K562 (cell line): ENCODE measurements at regions not wholly inside any gene's neighbourhood (a gene's known extent, or its start where the extent isn't known, plus 50 kb on each side); places are given as distances from the start of the nearest gene placed in this dataset.

Source experiments
- ATAC-seq: fragments of 200-7000 bp; cut with Tn5 transposase; 3 replicates; pipeline ENCODE4 v1.9.1; 2020; ENCODE audit warnings: moderate library complexity
- BruUV-seq: library from RNA; stranded (reverse); fragments of 400-500 nt; replicated peaks from 2 replicates; lab custom pipeline; 2021; lab: Mats Ljungman, UMichigan
- CTCF ChIA-PET: fragments of 300-600 bp; formaldehyde crosslinking; extraction: SDS; loops from one replicate; lab custom pipeline; 2021; ENCODE audit warnings: low intra/inter-chr PET ratio; lab: Yijun Ruan, JAX
- POLR2A ChIA-PET: fragments of 300-600, 350-650 bp; sonication (Branson Sonifier 250); formaldehyde crosslinking; extraction: SDS; loops from one replicate; lab custom pipeline; 2021; ENCODE audit warnings: antibody characterized with exemption, inconsistent platforms; lab: Yijun Ruan, JAX
- DNase-seq, 4 experiments: peaks; one replicate each; pipeline versions ENCODE4 v3.0.0 to v3.0.0-alpha.2; 2011 to 2018; ENCODE audit warnings: low spot score in 3 of 4, mixed read lengths in 3 of 4; ENCODE audit errors: extremely low read depth in 1 of 4
- FAIRE-seq: peaks from 2 replicates; lab custom pipeline; 2011; peaks lifted over from hg19 to GRCh38; lab: Jason Lieb, UNC
- H2AFZ ChIP-seq: 2 replicates; pipeline ENCODE4 v1.6.0; 2011; ENCODE audit warnings: low read depth, low read length, control low read depth, inconsistent platforms
- H3K27ac ChIP-seq: fragments of 200-600 bp; 3 replicates; pipeline ENCODE4 v1.8.0; 2011; ENCODE audit warnings: low read depth, mild to moderate bottlenecking, control low read depth, inconsistent platforms, low read length, moderate library complexity, mixed read lengths; ENCODE audit errors: extremely low read depth
- H3K27me3 ChIP-seq, 2 experiments: fragments of 300-600 bp in 1 of 2; 2 replicates in 1 of 2; 3 replicates in 1 of 2; pipeline versions ENCODE4 v1.6.0 to v1.8.0; 2011; ENCODE audit warnings: inconsistent platforms in 2 of 2, low read length in 2 of 2, mild to moderate bottlenecking in 1 of 2, mixed read lengths in 1 of 2, moderate library complexity in 1 of 2; ENCODE audit not compliant: control insufficient read depth in 2 of 2, insufficient read depth in 2 of 2
- H3K36me3 ChIP-seq: fragments of 300-600 bp; 3 replicates; pipeline ENCODE4 v1.8.0; 2011; ENCODE audit warnings: mild to moderate bottlenecking, low read length, inconsistent platforms; ENCODE audit not compliant: control insufficient read depth, insufficient read depth
- H3K4me1 ChIP-seq, 2 experiments: fragments of 200-600 bp in 1 of 2; replicated peaks in 1 of 2; 2 replicates in 1 of 2; 3 replicates in 1 of 2; pipeline versions ENCODE4 v1.5.1 to v1.8.0; 2011; ENCODE audit warnings: inconsistent platforms in 2 of 2, low read length in 2 of 2, mild to moderate bottlenecking in 1 of 2, mixed read lengths in 1 of 2, moderate library complexity in 1 of 2; ENCODE audit not compliant: control insufficient read depth in 2 of 2, insufficient read depth in 2 of 2
- H3K4me2 ChIP-seq: 2 replicates; pipeline ENCODE4 v1.6.1; 2011; ENCODE audit warnings: low read length, control low read depth, inconsistent platforms, mixed read lengths; ENCODE audit not compliant: insufficient read depth
- H3K4me3 ChIP-seq: fragments of 200-600 bp; sonication (generic), shearing (Covaris generic); 2 replicates; pipeline ENCODE4 v1.5.1; 2016; ENCODE audit warnings: control low read depth, inconsistent platforms
- H3K79me2 ChIP-seq: fragments of 200-600 bp; 3 replicates; pipeline ENCODE4 v1.8.0; 2011; ENCODE audit warnings: low read length, inconsistent platforms; ENCODE audit not compliant: control insufficient read depth, insufficient read depth
- H3K9ac ChIP-seq, 2 experiments: 2 replicates each; pipeline versions ENCODE4 v1.6.0 to v1.6.1; 2011; ENCODE audit warnings: low read depth in 2 of 2, low read length in 2 of 2, control low read depth in 1 of 2, inconsistent platforms in 1 of 2, mild to moderate bottlenecking in 1 of 2, mixed read lengths in 1 of 2; ENCODE audit not compliant: insufficient read depth in 1 of 2
- H3K9me1 ChIP-seq: one replicate; pipeline ENCODE4 v1.6.0; 2011; ENCODE audit warnings: inconsistent platforms, mild to moderate bottlenecking, low read length, moderate library complexity; ENCODE audit not compliant: control insufficient read depth, insufficient read depth
- H3K9me3 ChIP-seq: replicated peaks from 2 replicates; pipeline ENCODE4 v1.5.1; 2011; ENCODE audit warnings: low read depth, low read length, inconsistent platforms; ENCODE audit not compliant: control insufficient read depth, insufficient read depth
- H4K20me1 ChIP-seq: replicated peaks from 2 replicates; pipeline ENCODE4 v1.6.1; 2011; ENCODE audit warnings: low read length, inconsistent platforms, mixed read lengths; ENCODE audit not compliant: control insufficient read depth, insufficient read depth
- FOS ChIP-seq: IDR thresholded peaks from 3 replicates; pipeline ENCODE4 v1.6.1; 2011; ENCODE audit not compliant: insufficient read length; ENCODE audit errors: extremely low read depth
- IRF2 ChIP-seq: sonication (generic); formaldehyde crosslinking; IDR thresholded peaks from 2 replicates; pipeline ENCODE4 v1.8.1; 2022; ENCODE audit warnings: mild to moderate bottlenecking, missing genetic modification reagents
- MXD1 ChIP-seq: fragments of 250-450 bp; sonication (Bioruptor Pico); IDR thresholded peaks from 2 replicates; pipeline ENCODE4 v1.8.0; 2021; ENCODE audit warnings: borderline replicate concordance, mild to moderate bottlenecking, moderate library complexity; ENCODE audit not compliant: poor library complexity, severe bottlenecking
- ZNF41 ChIP-seq: fragments of 250-450 bp; sonication (Bioruptor Pico); conservative IDR thresholded peaks from 2 replicates; pipeline ENCODE4 v1.4.0; 2020; ENCODE audit warnings: mild to moderate bottlenecking
- ZNF511 ChIP-seq: sonication (generic); formaldehyde crosslinking; IDR thresholded peaks from 2 replicates; pipeline ENCODE4 v1.8.0; 2022; ENCODE audit warnings: mild to moderate bottlenecking, missing genetic modification reagents
- WGBS: fragments of 100-300 bp; shearing (Covaris generic); methylation state at CpG from one replicate; pipeline ENCODE4 v1.1.6; 2016; ENCODE audit warnings: low coverage, mixed read lengths; ENCODE audit not compliant: insufficient coverage; ENCODE audit errors: missing lambda C conversion rate; 5-methylcytosine and 5-hydroxymethylcytosine counted together
- in situ Hi-C: fragments of 300-500 bp; cut with MboI; formaldehyde crosslinking; loops from 4 replicates; pipeline ENCODE4 v1.15.0; 2018; ENCODE audit warnings: inconsistent platforms, mixed read lengths
- intact Hi-C: fragments of 100-400 bp; cut with micrococcal nuclease; formaldehyde crosslinking; loops from 2 replicates; pipeline ENCODE4 v1.14.2; 2022

- no TSS peak for BruUV-seq
- Histone ChIP-seq H3K9ac (no peak overlapping the region), H3K4me3 (no peak overlapping the region), H3K4me2 (no peak overlapping the region), H4K20me1 (no peaks in the 10 kb centered on the region), H3K27me3 (peaks cover 0 to 8% of the 10 kb centered on the region in 2 experiments; a peak in 3 of 5 replicates), H3K27ac (no peak overlapping the region), H3K9me3 (no peaks in the 10 kb centered on the region), H3K4me1 (no peaks in the 10 kb centered on the region), H2AFZ (no peak overlapping the region), H3K79me2 (no peaks in the 10 kb centered on the region), H3K9me1 (no peaks in the 10 kb centered on the region), H3K36me3 (no peaks in the 10 kb centered on the region)
- no peak for TF ChIP-seq FOS
- no peak for TF ChIP-seq IRF2 (CRISPR knock-in tag)
- no peak for TF ChIP-seq ZNF41 (CRISPR knock-in tag)
- TF ChIP-seq MXD1 (CRISPR knock-in tag), result no peak
- no peak for TF ChIP-seq ZNF511 (CRISPR knock-in tag)
- ChIA-PET POLR2A (no interaction called here), CTCF (no interaction called here)
- DNase-seq, result no peak
- WGBS, result 2% methylated on average over 8 of the region's 8 CpGs
- in situ Hi-C loops (no loop called here), intact Hi-C loops (no loop called here)
- no peak for ATAC-seq
- FAIRE-seq, result no peak
Measured at GRCh38 chr16:65988024-65988595, 378.4 kb upstream of the CDH5 start.
